ENCODE measurements at regions not wholly inside any gene's neighbourhood (a gene's known extent, or its start where the extent isn't known, plus 50 kb on each side); places are given as distances from the start of the nearest gene placed in this dataset.

GRCh38 chr9:3161912-3162311 lies 318.0 kb upstream of the PUM3 start:
- H3K4me3 ChIP-seq (ENCODE audit: low read depth, low read length), result no peak overlapping the region
- TF ChIP-seq, protein P1, sequence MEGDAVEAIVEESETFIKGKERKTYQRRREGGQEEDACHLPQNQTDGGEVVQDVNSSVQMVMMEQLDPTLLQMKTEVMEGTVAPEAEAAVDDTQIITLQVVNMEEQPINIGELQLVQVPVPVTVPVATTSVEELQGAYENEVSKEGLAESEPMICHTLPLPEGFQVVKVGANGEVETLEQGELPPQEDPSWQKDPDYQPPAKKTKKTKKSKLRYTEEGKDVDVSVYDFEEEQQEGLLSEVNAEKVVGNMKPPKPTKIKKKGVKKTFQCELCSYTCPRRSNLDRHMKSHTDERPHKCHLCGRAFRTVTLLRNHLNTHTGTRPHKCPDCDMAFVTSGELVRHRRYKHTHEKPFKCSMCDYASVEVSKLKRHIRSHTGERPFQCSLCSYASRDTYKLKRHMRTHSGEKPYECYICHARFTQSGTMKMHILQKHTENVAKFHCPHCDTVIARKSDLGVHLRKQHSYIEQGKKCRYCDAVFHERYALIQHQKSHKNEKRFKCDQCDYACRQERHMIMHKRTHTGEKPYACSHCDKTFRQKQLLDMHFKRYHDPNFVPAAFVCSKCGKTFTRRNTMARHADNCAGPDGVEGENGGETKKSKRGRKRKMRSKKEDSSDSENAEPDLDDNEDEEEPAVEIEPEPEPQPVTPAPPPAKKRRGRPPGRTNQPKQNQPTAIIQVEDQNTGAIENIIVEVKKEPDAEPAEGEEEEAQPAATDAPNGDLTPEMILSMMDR (conservative IDR thresholded peaks at IDR 0.05; ENCODE audit: low read depth, low read length), result no peak
- DNase-seq (ENCODE audit: low read depth), result no peak

GRCh38 chr9:3157011-3157410 lies 313.1 kb upstream of the PUM3 start:
- TF ChIP-seq, protein P1 (conservative IDR thresholded peaks at IDR 0.05; ENCODE audit: low read depth, low read length), result no peak
- DNase-seq (ENCODE audit: low read depth), result no peak
- no peak overlapping the region for H3K4me3 ChIP-seq (ENCODE audit: low read depth, low read length)

- no peak overlapping the region for H3K4me3 ChIP-seq (ENCODE audit: low read depth, low read length)
- no peak for DNase-seq (ENCODE audit: low read depth)
- TF ChIP-seq, protein P1 (conservative IDR thresholded peaks at IDR 0.05; ENCODE audit: low read depth, low read length), result no peak
These were observed 308.0 kb upstream of the PUM3 start for GRCh38 chr9:3151672-3152576.

DNA sequence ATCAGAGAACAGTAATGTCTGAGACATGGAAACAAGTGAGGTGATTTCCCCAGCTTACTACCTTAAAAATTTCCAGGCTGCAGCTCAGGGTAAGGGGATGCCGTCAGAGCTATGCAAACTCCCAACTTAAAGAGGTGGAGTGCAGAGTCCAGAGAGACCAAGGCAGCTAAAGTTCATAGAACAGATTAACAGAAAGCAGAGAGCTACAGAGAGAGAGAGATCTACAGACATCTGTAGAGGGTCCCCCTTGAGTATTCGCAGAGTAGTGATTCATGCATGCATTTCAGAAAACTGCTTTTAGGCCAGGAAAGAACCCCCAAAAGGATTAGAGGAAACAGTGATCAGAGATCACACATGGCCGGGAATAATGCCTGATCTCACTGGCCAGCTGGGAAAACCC lies 306.2 kb upstream of the PUM3 start:
- TF ChIP-seq, protein P1 (conservative IDR thresholded peaks at IDR 0.05; ENCODE audit: low read depth, low read length), result no peak
- DNase-seq (ENCODE audit: low read depth), result no peak
- H3K4me3 ChIP-seq (ENCODE audit: low read depth, low read length), result no peak overlapping the region

DNA sequence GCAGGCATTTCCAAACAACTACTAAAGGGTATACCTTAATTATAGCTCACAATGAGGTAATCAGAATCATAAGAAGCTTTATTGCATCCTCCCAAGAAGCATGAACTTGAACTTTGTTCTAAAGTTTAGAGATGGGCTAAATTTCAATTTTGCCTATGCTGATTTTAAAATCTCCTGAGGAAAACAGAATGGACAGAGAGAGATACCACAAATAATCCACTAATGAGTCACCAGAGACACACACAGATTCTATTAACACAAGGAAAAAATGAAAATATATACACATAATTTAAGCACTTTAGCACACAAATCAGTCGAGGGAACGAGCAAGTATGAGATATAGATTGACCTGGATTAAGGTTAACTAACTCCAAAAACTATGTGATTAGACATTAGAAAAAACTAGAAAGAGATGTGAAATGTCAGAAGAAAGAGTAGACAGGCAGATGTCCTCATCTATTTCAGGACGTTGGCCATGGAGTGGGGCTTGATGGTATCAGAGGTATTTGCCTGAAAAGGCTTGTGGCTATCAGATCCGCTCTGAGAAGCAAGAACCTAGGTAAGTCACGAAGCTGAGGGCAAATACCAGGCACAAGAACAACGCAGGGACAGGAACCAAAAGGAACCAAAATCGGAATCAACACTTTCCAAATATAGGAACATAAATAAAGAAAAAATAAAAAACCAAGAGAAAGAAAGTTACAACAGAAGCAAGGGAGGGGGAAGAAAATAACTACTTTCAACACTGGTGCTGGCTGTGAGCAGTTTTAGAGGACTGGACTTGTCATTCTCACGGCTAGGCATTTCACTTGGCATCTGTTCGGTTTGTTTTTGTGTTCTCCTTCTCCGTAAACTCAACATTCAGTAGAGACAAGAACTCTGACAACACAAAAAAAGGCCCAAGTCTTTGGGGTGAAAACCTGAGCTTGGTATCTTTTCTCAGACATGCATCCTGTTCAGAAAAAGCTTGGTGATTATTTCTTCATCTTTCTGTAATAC lies 294.6 kb upstream of the PUM3 start:
- no peak for DNase-seq (ENCODE audit: low read depth)
- H3K4me3 ChIP-seq (ENCODE audit: low read depth, low read length), result no peak overlapping the region
- TF ChIP-seq, protein P1 (conservative IDR thresholded peaks at IDR 0.05; ENCODE audit: low read depth, low read length), result no peak

DNA sequence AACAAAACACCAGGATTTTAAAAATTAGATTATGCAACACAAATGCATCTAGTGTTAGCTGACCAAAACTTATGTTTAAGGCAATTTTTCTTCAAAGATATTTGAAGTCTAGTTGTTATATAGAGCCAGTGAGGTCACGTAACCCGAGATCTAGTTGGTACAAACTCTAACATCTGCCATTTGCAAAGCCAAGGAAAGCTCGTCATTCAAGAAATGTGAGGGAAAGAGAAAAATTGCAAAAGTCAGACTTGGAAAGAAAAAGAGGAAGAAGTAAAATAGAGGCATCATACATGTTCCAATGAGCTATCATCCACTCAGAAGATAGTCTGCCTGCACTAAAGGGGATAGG lies 293.4 kb upstream of the PUM3 start:
- TF ChIP-seq, protein P1 (conservative IDR thresholded peaks at IDR 0.05; ENCODE audit: low read depth, low read length), result no peak
- no peak for DNase-seq (ENCODE audit: low read depth)
- H3K4me3 ChIP-seq (ENCODE audit: low read depth, low read length), result no peak overlapping the region

All from epithelial cell of proximal tubule (primary cell).